Thyroid gland (tissue), 4 donors: ENCODE measurements at regions not wholly inside any gene's neighbourhood (a gene's known extent, or its start where the extent isn't known, plus 50 kb on each side); places are given as distances from the start of the nearest gene placed in this dataset.

Experiments used
- POLR2A ChIP-seq, 2 donors: fragments of 450-650 bp; IDR thresholded peaks; one replicate each; pipeline ENCODE4 v1.6.1; 2017; ENCODE audit warnings: antibody characterized with exemption in 2 of 2, mild to moderate bottlenecking in 2 of 2, moderate library complexity in 1 of 2
- TF ChIP-seq, protein P1 (sequence below), 6 experiments: fragments of 200-600 bp in 3 of 6; fragments of 450-650 bp in 3 of 6; sonication (generic) in 3 of 6; IDR thresholded peaks; one replicate each; pipeline ENCODE4 v1.5.1; 2016 to 2019; ENCODE audit warnings: antibody characterized with exemption in 6 of 6, mild to moderate bottlenecking in 2 of 6, inconsistent platforms in 1 of 6, moderate library complexity in 1 of 6

GRCh38 chr6:12624142-12624837 lies 92.3 kb upstream of the PHACTR1 start:
- TF ChIP-seq, protein P1, sequence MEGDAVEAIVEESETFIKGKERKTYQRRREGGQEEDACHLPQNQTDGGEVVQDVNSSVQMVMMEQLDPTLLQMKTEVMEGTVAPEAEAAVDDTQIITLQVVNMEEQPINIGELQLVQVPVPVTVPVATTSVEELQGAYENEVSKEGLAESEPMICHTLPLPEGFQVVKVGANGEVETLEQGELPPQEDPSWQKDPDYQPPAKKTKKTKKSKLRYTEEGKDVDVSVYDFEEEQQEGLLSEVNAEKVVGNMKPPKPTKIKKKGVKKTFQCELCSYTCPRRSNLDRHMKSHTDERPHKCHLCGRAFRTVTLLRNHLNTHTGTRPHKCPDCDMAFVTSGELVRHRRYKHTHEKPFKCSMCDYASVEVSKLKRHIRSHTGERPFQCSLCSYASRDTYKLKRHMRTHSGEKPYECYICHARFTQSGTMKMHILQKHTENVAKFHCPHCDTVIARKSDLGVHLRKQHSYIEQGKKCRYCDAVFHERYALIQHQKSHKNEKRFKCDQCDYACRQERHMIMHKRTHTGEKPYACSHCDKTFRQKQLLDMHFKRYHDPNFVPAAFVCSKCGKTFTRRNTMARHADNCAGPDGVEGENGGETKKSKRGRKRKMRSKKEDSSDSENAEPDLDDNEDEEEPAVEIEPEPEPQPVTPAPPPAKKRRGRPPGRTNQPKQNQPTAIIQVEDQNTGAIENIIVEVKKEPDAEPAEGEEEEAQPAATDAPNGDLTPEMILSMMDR (IDR thresholded peaks at IDR 0.05): no peak
- TF ChIP-seq POLR2A (IDR thresholded peaks at IDR 0.05): no peak
